ENCODE measurements at regions not wholly inside any gene's neighbourhood (a gene's known extent, or its start where the extent isn't known, plus 50 kb on each side); places are given as distances from the start of the nearest gene placed in this dataset.

DNA sequence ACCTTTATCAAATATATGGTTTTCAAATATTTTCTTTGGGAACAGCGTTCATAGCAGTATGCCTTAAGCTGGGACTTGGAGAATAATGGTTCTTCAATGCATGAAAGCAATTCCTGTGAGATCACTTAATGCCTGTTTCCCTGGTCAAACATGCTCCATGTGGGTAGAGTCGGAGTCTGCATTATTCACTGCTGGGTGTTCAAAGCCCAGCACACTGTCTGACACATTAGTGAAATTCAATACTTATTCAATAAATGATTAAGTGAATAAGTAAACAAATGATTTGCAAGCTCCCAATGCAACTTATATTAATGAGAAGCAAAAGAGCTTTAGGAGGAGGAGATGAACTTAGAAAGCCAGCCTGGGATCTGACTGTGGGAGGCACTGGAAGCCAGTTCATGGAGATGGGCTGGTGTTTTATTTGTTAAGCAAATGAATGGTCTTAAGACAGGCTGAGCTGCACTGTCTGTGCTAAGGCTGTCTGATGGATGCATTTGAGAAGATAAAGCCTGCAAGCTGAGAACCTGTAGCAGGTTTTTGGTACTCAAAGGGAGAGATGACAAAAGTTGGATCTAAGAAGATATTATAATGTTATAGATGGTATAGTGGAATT, 490.8 kb downstream of the MCTP2 start:
- DNase-seq (ENCODE audit: low read depth in 2 of 2), result no peak
- Histone ChIP-seq H3K4me1 (ENCODE audit: control insufficient read depth, extremely low read depth, insufficient read depth, low read length) (no peaks in the 10 kb centered on the region), H3K9me3 (ENCODE audit: control insufficient read depth, insufficient read depth, low read depth, low read length) (no peaks in the 10 kb centered on the region), H3K4me2 (ENCODE audit: extremely low read depth, insufficient read depth, low read length) (no peak overlapping the region), H2AFZ (ENCODE audit: low read length) (no peak overlapping the region), H3K4me3 (replicated peaks in 1 of 4; ENCODE audit: control extremely low read depth in 1 of 4, insufficient read depth in 1 of 4, low read depth in 3 of 4, low read length in 4 of 4) (no peak overlapping the region), H3K27me3 (ENCODE audit: control insufficient read depth, insufficient read depth, low read length) (no peaks in the 10 kb centered on the region), H3K36me3 (ENCODE audit: control insufficient read depth, insufficient read depth, low read length) (no peaks in the 10 kb centered on the region), H3K9ac (ENCODE audit: insufficient read depth, low read length) (no peak overlapping the region), H3K79me2 (ENCODE audit: control insufficient read depth, insufficient read depth, low read length) (no peaks in the 10 kb centered on the region), H4K20me1 (ENCODE audit: control insufficient read depth, extremely low read depth, insufficient read depth, low read length) (no peaks in the 10 kb centered on the region), H3K27ac (ENCODE audit: insufficient read depth, low read length) (no peak overlapping the region)
- TF ChIP-seq EZH2 (IDR thresholded peaks at IDR 0.05; ENCODE audit: low read length, missing control alignments) (no peak), CTCF (conservative IDR thresholded peaks at IDR 0.05 in 1 of 2, IDR thresholded peaks at IDR 0.05 in 1 of 2; ENCODE audit: low read depth in 1 of 2, low read length in 2 of 2) (no peak)

DNA sequence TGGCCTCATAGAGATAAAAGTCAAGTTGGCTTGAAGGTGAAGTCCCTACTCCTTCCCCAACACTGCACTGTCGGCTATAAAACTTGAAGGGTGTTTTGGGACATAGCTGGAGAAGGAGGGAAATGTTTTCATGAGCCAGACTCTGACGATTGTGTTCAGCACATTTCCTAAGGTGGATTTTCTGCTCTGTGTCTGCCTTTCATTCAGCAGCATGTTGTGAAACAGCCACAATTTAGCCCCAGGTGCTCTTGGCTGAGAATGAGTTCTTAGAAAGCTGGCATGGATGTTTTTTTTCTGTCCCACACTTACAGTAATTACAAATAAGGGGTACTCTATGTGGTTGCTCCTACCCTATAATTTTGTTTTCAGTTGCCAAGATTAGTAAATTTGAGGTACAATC, 492.4 kb downstream of the MCTP2 start:
- no peak overlapping the region for H3K4me3 ChIP-seq (replicated peaks in 1 of 4; ENCODE audit: control extremely low read depth in 1 of 4, insufficient read depth in 1 of 4, low read depth in 3 of 4, low read length in 4 of 4)
- TF ChIP-seq EZH2 (IDR thresholded peaks at IDR 0.05; ENCODE audit: low read length, missing control alignments) (no peak), CTCF (conservative IDR thresholded peaks at IDR 0.05 in 1 of 2, IDR thresholded peaks at IDR 0.05 in 1 of 2; ENCODE audit: low read depth in 1 of 2, low read length in 2 of 2) (no peak)
- DNase-seq (ENCODE audit: low read depth in 2 of 2), result no peak

DNA sequence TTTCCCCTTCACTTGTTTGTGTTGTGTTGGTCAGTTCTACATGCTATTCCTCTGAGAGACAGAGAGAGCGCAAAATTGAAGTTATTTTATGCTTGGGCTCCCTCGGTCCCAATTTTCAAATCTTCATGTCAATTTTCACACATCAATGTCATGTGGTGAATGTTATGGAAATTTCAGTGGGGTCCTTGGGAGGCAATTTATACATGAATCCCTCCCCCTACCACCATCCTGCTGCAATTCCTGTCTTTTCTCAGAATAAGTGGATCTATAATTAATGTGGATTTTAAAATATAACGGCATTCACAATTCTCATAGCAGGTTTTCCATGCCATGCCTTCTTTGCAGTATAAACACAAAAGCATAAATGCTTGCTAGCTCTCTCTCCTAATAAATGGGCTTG, 499.9 kb downstream of the MCTP2 start:
- H3K4me1 ChIP-seq (ENCODE audit: control insufficient read depth, extremely low read depth, insufficient read depth, low read length), result no peaks in the 10 kb centered on the region
- no peaks in the 10 kb centered on the region for H3K9me3 ChIP-seq (ENCODE audit: control insufficient read depth, insufficient read depth, low read depth, low read length)
- TF ChIP-seq CTCF (conservative IDR thresholded peaks at IDR 0.05 in 1 of 2, IDR thresholded peaks at IDR 0.05 in 1 of 2; ENCODE audit: low read depth in 1 of 2, low read length in 2 of 2) (no peak), EZH2 (IDR thresholded peaks at IDR 0.05; ENCODE audit: low read length, missing control alignments) (no peak)
- H3K4me2 ChIP-seq (ENCODE audit: extremely low read depth, insufficient read depth, low read length), result no peak overlapping the region
- H3K4me3 ChIP-seq (replicated peaks in 1 of 4; ENCODE audit: control extremely low read depth in 1 of 4, insufficient read depth in 1 of 4, low read depth in 3 of 4, low read length in 4 of 4), result no peak overlapping the region
- H3K27ac ChIP-seq (ENCODE audit: insufficient read depth, low read length), result no peak overlapping the region
- DNase-seq (ENCODE audit: low read depth in 2 of 2), result no peak
- H3K27me3 ChIP-seq (ENCODE audit: control insufficient read depth, insufficient read depth, low read length), result no peaks in the 10 kb centered on the region
- no peak overlapping the region for H3K9ac ChIP-seq (ENCODE audit: insufficient read depth, low read length)
- H2AFZ ChIP-seq (ENCODE audit: low read length), result no peak overlapping the region
- H3K36me3 ChIP-seq (ENCODE audit: control insufficient read depth, insufficient read depth, low read length), result no peaks in the 10 kb centered on the region
- H3K79me2 ChIP-seq (ENCODE audit: control insufficient read depth, insufficient read depth, low read length), result no peaks in the 10 kb centered on the region
- H4K20me1 ChIP-seq (ENCODE audit: control insufficient read depth, extremely low read depth, insufficient read depth, low read length), result no peaks in the 10 kb centered on the region

More for the DNA sequence above, 492.4 kb downstream of the MCTP2 start:
- Histone ChIP-seq H3K4me1 (ENCODE audit: control insufficient read depth, extremely low read depth, insufficient read depth, low read length) (no peaks in the 10 kb centered on the region), H3K27me3 (ENCODE audit: control insufficient read depth, insufficient read depth, low read length) (no peaks in the 10 kb centered on the region), H3K36me3 (ENCODE audit: control insufficient read depth, insufficient read depth, low read length) (no peaks in the 10 kb centered on the region), H4K20me1 (ENCODE audit: control insufficient read depth, extremely low read depth, insufficient read depth, low read length) (no peaks in the 10 kb centered on the region), H3K9ac (ENCODE audit: insufficient read depth, low read length) (no peak overlapping the region), H3K27ac (ENCODE audit: insufficient read depth, low read length) (no peak overlapping the region), H3K9me3 (ENCODE audit: control insufficient read depth, insufficient read depth, low read depth, low read length) (no peaks in the 10 kb centered on the region), H3K79me2 (ENCODE audit: control insufficient read depth, insufficient read depth, low read length) (no peaks in the 10 kb centered on the region), H2AFZ (ENCODE audit: low read length) (no peak overlapping the region), H3K4me2 (ENCODE audit: extremely low read depth, insufficient read depth, low read length) (no peak overlapping the region)

Data from fibroblast of lung (primary cell).